Activated B cell treated with CpG ODN at 0.5 μM for 24 hours (primary cell): ENCODE measurements at regions not wholly inside any gene's neighbourhood (a gene's known extent, or its start where the extent isn't known, plus 50 kb on each side); places are given as distances from the start of the nearest gene placed in this dataset.
"Not testable (repeated sequence)": the region's sequence is repeated elsewhere in the genome, so short reads cannot be mapped to it uniquely, and the experiment has no call there.

ENCODE experiments used
- ATAC-seq: fragments of 200-7000 bp; cut with Tn5 transposase; one replicate; pipeline ENCODE4 v1.10.0; 2021; ENCODE audit warnings: low read depth, mild to moderate bottlenecking, moderate library complexity
- CTCF ChIA-PET: fragments of 350-600 bp; sonication (Branson Sonifier 250); formaldehyde crosslinking; loops from one replicate; lab custom pipeline; 2021; ENCODE audit warnings: antibody characterized with exemption; lab: Charles Lee
- POLR2A ChIA-PET: fragments of 350-600 bp; sonication (Branson Sonifier 250); formaldehyde crosslinking; loops from one replicate; lab custom pipeline; 2021; ENCODE audit warnings: antibody characterized with exemption; lab: Charles Lee
- DNase-seq: peaks from one replicate; pipeline ENCODE4 v3.0.0; 2022
- H3K27ac Mint-ChIP-seq: one replicate; pipeline ENCODE4 v1.8.0; 2020; ENCODE audit warnings: mixed read lengths
- H3K27me3 Mint-ChIP-seq: one replicate; pipeline ENCODE4 v1.8.0; 2021; ENCODE audit warnings: mixed read lengths
- H3K36me3 Mint-ChIP-seq: one replicate; pipeline ENCODE4 v1.8.0; 2021; ENCODE audit warnings: low read depth, mixed read lengths
- H3K4me1 Mint-ChIP-seq: one replicate; pipeline ENCODE4 v1.8.0; 2021; ENCODE audit warnings: mixed read lengths
- H3K4me3 Mint-ChIP-seq: one replicate; pipeline ENCODE4 v1.8.0; 2020; ENCODE audit warnings: mild to moderate bottlenecking, mixed read lengths
- H3K9me3 Mint-ChIP-seq: one replicate; pipeline ENCODE4 v1.8.0; 2020; ENCODE audit warnings: mixed read lengths
- CTCF ChIP-seq: fragments of 200-600 bp; IDR thresholded peaks from one replicate; pipeline ENCODE4 v1.8.0; 2022; ENCODE audit warnings: antibody characterized with exemption, mild to moderate bottlenecking
- intact Hi-C: fragments of 100-400 bp; cut with micrococcal nuclease; formaldehyde crosslinking; loops from one replicate; pipeline ENCODE4 v1.15.1; 2024

GRCh38 chr9:36499174-36499890 lies 73.4 kb upstream of the MELK start:
- peak; percentile 60 for ATAC-seq
- Mint-ChIP-seq H3K27me3 (no peaks in the 10 kb centered on the region), H3K27ac (peak overlapping the region; percentile 13), H3K4me1 (peaks cover 21% of the 10 kb centered on the region), H3K9me3 (no peaks in the 10 kb centered on the region), H3K4me3 (no peak overlapping the region), H3K36me3 (no peaks in the 10 kb centered on the region)
- ChIA-PET CTCF (no interaction called here), POLR2A (no interaction called here)
- intact Hi-C loops: no loop called here
- TF ChIP-seq CTCF: no peak
- no peak for DNase-seq

GRCh38 chr9:36493564-36493963 lies 79.1 kb upstream of the MELK start:
- POLR2A ChIA-PET, CTCF ChIA-PET: not testable (repeated sequence)

GRCh38 chr9:36492865-36493264 lies 79.8 kb upstream of the MELK start:
- Mint-ChIP-seq H3K27ac (no peak overlapping the region), H3K4me3 (no peak overlapping the region), H3K9me3 (no peaks in the 10 kb centered on the region), H3K27me3 (no peaks in the 10 kb centered on the region), H3K36me3 (peaks cover 2% of the 10 kb centered on the region), H3K4me1 (peaks cover 33% of the 10 kb centered on the region)
- TF ChIP-seq CTCF: no peak
- ATAC-seq (no peak), DNase-seq (no peak)
- intact Hi-C loops: no loop called here
- CTCF ChIA-PET: no interaction called here
- POLR2A ChIA-PET: no interaction called here

More at GRCh38 chr9:36493564-36493963, 79.1 kb upstream of the MELK start:
- H3K36me3 Mint-ChIP-seq, intact Hi-C loops, H3K27me3 Mint-ChIP-seq, H3K9me3 Mint-ChIP-seq, DNase-seq, H3K27ac Mint-ChIP-seq: not testable (repeated sequence)
- ATAC-seq: peak; percentile 28
- peaks cover 26% of the 10 kb centered on the region for H3K4me1 Mint-ChIP-seq
- peak overlapping the region; percentile 67 for H3K4me3 Mint-ChIP-seq

- H3K4me3 Mint-ChIP-seq: no peak overlapping the region
- ChIA-PET POLR2A (no interaction called here), CTCF (no interaction called here)
- no peaks in the 10 kb centered on the region for H3K27me3 Mint-ChIP-seq
- peaks cover 50% of the 10 kb centered on the region for H3K4me1 Mint-ChIP-seq
- no peak for TF ChIP-seq CTCF
- no peaks in the 10 kb centered on the region for H3K9me3 Mint-ChIP-seq
- ATAC-seq: no peak
- no peak for DNase-seq
- H3K36me3 Mint-ChIP-seq: peaks cover 2% of the 10 kb centered on the region
- intact Hi-C loops: loop anchor here (5.0 to 10.0 kb wide), 6 partner anchors 37 to 1415 kb away; partner anchors contain the start of genes GNE, MELK, SLC25A51 and UNC13B
- H3K27ac Mint-ChIP-seq: peak overlapping the region; percentile 100
Measured at GRCh38 chr9:36489453-36489852, 83.2 kb upstream of the MELK start.

GRCh38 chr9:36488389-36488756 lies 84.3 kb upstream of the MELK start:
- peaks cover 48% of the 10 kb centered on the region for H3K4me1 Mint-ChIP-seq
- ChIA-PET CTCF (interaction anchor here (0.7 to 1.7 kb wide), 3 partner anchors 17 to 81 kb away, joined by 3 to 7 read pairs (median 5); no protein-coding TSS in a partner anchor), POLR2A (interaction anchor here (0.5 to 4.1 kb wide), 14 partner anchors 8 to 760 kb away, joined by 3 to 42 read pairs (median 8); partner anchors contain the start of genes GNE and RNF38)
- peaks cover 2% of the 10 kb centered on the region for H3K36me3 Mint-ChIP-seq
- no peaks in the 10 kb centered on the region for H3K27me3 Mint-ChIP-seq
- TF ChIP-seq CTCF: no peak
- no peaks in the 10 kb centered on the region for H3K9me3 Mint-ChIP-seq
- H3K27ac Mint-ChIP-seq: peak overlapping the region; percentile 100
- DNase-seq: no peak
- intact Hi-C loops: loop anchor here (5.0 to 10.0 kb wide), 6 partner anchors 36 to 1416 kb away; partner anchors contain the start of genes GNE, MELK, SLC25A51 and UNC13B
- ATAC-seq: no peak
- H3K4me3 Mint-ChIP-seq: peak overlapping the region; percentile 97
